SK-N-SH (cell line): ENCODE measurements at regions not wholly inside any gene's neighbourhood (a gene's known extent, or its start where the extent isn't known, plus 50 kb on each side); places are given as distances from the start of the nearest gene placed in this dataset.

ENCODE experiments used
- CTCF ChIA-PET: fragments of 300-600, 350-600 bp; formaldehyde crosslinking; extraction: SDS; loops from one replicate; lab custom pipeline; 2021; lab: Yijun Ruan, JAX
- POLR2A ChIA-PET: fragments of 350-600 bp; sonication (Branson Sonifier 250); formaldehyde crosslinking; extraction: SDS; loops from one replicate; lab custom pipeline; 2020; ENCODE audit warnings: antibody characterized with exemption, inconsistent platforms; lab: Yijun Ruan, JAX
- DNase-seq: peaks from one replicate; pipeline ENCODE4 v3.0.0; 2012
- H2AFZ ChIP-seq: fragments of 200-600 bp; sonication (generic); 2 replicates; pipeline ENCODE4 v1.8.1; 2016; ENCODE audit warnings: antibody characterized with exemption, mild to moderate bottlenecking, low read depth
- H3F3A ChIP-seq: fragments of 200-600 bp; sonication (generic); replicated peaks from 2 replicates; pipeline ENCODE3; 2016; ENCODE audit warnings: antibody characterized with exemption, mild to moderate bottlenecking; ENCODE audit not compliant: insufficient read depth
- H3K27ac ChIP-seq, 2 experiments: fragments of 200-500 bp in 1 of 2; fragments of 200-600 bp in 1 of 2; sonication (Bioruptor generic) in 1 of 2; sonication (generic), shearing (Covaris generic) in 1 of 2; 2 replicates each; pipeline versions ENCODE4 v1.5.1 to v1.6.1; 2014 to 2016; ENCODE audit warnings: low read depth in 2 of 2, inconsistent platforms in 1 of 2, low read length in 1 of 2, mild to moderate bottlenecking in 1 of 2, mixed read lengths in 1 of 2
- H3K27me3 ChIP-seq: fragments of 200-600 bp; sonication (generic), shearing (Covaris generic); 2 replicates; pipeline ENCODE4 v1.6.1; 2016; ENCODE audit warnings: mixed run types; ENCODE audit not compliant: insufficient read depth
- H3K36me3 ChIP-seq, 2 experiments: fragments of 200-500 bp in 1 of 2; fragments of 200-600 bp in 1 of 2; sonication (Bioruptor generic) in 1 of 2; sonication (generic) in 1 of 2; replicated peaks in 1 of 2; 2 replicates each; pipeline versions ENCODE3 to v1.5.1; 2014 to 2016; ENCODE audit warnings: low read length in 1 of 2, mild to moderate bottlenecking in 1 of 2; ENCODE audit not compliant: insufficient read depth in 2 of 2, control insufficient read depth in 1 of 2
- H3K4me1 ChIP-seq, 2 experiments: fragments of 200-500 bp in 1 of 2; fragments of 200-600 bp in 1 of 2; sonication (Bioruptor generic) in 1 of 2; sonication (generic), shearing (Covaris generic) in 1 of 2; 2 replicates each; pipeline versions ENCODE4 v1.5.1 to v1.6.1; 2014 to 2016; ENCODE audit warnings: low read depth in 1 of 2, low read length in 1 of 2, mixed run types in 1 of 2; ENCODE audit not compliant: insufficient read depth in 2 of 2, control insufficient read depth in 1 of 2
- H3K4me2 ChIP-seq: fragments of 200-600 bp; sonication (generic), shearing (Covaris generic); 2 replicates; pipeline ENCODE4 v1.6.1; 2017; ENCODE audit warnings: mixed run types
- H3K4me3 ChIP-seq, 2 experiments: fragments of 200-500 bp in 1 of 2; fragments of 200-600 bp in 1 of 2; sonication (Bioruptor generic) in 1 of 2; sonication (generic), shearing (Covaris generic) in 1 of 2; 2 replicates each; pipeline versions ENCODE4 v1.5.1 to v1.8.1; 2014 to 2016; ENCODE audit warnings: low read depth in 2 of 2, inconsistent platforms in 1 of 2, low read length in 1 of 2, mild to moderate bottlenecking in 1 of 2, mixed read lengths in 1 of 2, moderate library complexity in 1 of 2
- H3K79me2 ChIP-seq: fragments of 200-600 bp; sonication (generic); 2 replicates; pipeline ENCODE4 v1.8.1; 2017; ENCODE audit warnings: mild to moderate bottlenecking; ENCODE audit not compliant: insufficient read depth
- H3K9ac ChIP-seq: fragments of 200-600 bp; sonication (generic); 2 replicates; pipeline ENCODE4 v1.6.1; 2017; ENCODE audit warnings: mixed run types
- H3K9me2 ChIP-seq: fragments of 200-600 bp; sonication (generic); 2 replicates; pipeline ENCODE4 v1.6.1; 2017; ENCODE audit warnings: mixed run types
- H3K9me3 ChIP-seq: fragments of 200-600 bp; sonication (generic); 2 replicates; pipeline ENCODE4 v1.6.1; 2017; ENCODE audit warnings: mixed run types, mild to moderate bottlenecking, moderate library complexity
- H4K20me1 ChIP-seq: fragments of 200-600 bp; sonication (generic); 2 replicates; pipeline ENCODE4 v1.6.1; 2017; ENCODE audit warnings: mild to moderate bottlenecking, mixed run types; ENCODE audit not compliant: insufficient read depth
- CHD2 ChIP-seq: fragments of 150-350 bp; IDR thresholded peaks from 2 replicates; pipeline ENCODE4 v1.6.1; 2018; ENCODE audit warnings: low read length; ENCODE audit not compliant: partially characterized antibody
- CTCF ChIP-seq: fragments of 200-600 bp; sonication (generic); IDR thresholded peaks from 2 replicates; pipeline ENCODE4 v1.6.1; 2017; ENCODE audit warnings: antibody characterized with exemption, mild to moderate bottlenecking, moderate library complexity
- ELF1 ChIP-seq: IDR thresholded peaks from 2 replicates; pipeline ENCODE4 v1.4.0; 2012
- GATA2 ChIP-seq: sonication (generic); formaldehyde crosslinking; IDR thresholded peaks from 2 replicates; pipeline ENCODE4 v1.5.0; 2020; ENCODE audit warnings: mild to moderate bottlenecking, missing genetic modification reagents
- MXI1 ChIP-seq: IDR thresholded peaks from 2 replicates; pipeline ENCODE4 v1.6.1; 2012; ENCODE audit warnings: mild to moderate bottlenecking, low read depth, low read length, improper control_type of control experiment
- RAD21 ChIP-seq: IDR thresholded peaks from 2 replicates; pipeline ENCODE4 v1.6.1; 2012; ENCODE audit warnings: mild to moderate bottlenecking, low read length
- RCOR1 ChIP-seq: fragments of 150-350 bp; IDR thresholded peaks from 2 replicates; pipeline ENCODE4 v1.6.1; 2017; ENCODE audit warnings: antibody characterized with exemption, low read length
- RXRA ChIP-seq: IDR thresholded peaks from 2 replicates; pipeline ENCODE4 v1.4.0; 2012; ENCODE audit warnings: low read depth, mild to moderate bottlenecking, borderline replicate concordance
- SIN3A ChIP-seq: IDR thresholded peaks from 2 replicates; pipeline ENCODE4 v1.6.1; 2012; ENCODE audit warnings: low read depth, mild to moderate bottlenecking, low read length, moderate library complexity, borderline replicate concordance
- SMC3 ChIP-seq: IDR thresholded peaks from 2 replicates; pipeline ENCODE4 v1.6.1; 2012; ENCODE audit warnings: low read depth, low read length, improper control_type of control experiment
- TAF1 ChIP-seq: IDR thresholded peaks from 2 replicates; pipeline ENCODE4 v1.6.1; 2012; ENCODE audit warnings: low read depth, mild to moderate bottlenecking, low read length, moderate library complexity, borderline replicate concordance
- WGBS: methylation state at CpG from one replicate; pipeline ENCODE4 v1.1.6; 2017; ENCODE audit warnings: low lambda C conversion rate; 5-methylcytosine and 5-hydroxymethylcytosine counted together

GRCh38 chr1:67528141-67528540 lies 97.9 kb upstream of the SERBP1 start:
- H3K79me2 ChIP-seq: no peaks in the 10 kb centered on the region
- H3K4me3 ChIP-seq: no peak overlapping the region
- TF ChIP-seq RXRA: no peak
- no peak for TF ChIP-seq SIN3A
- no peak for TF ChIP-seq MXI1
- no peak for TF ChIP-seq RCOR1
- TF ChIP-seq CHD2: no peak
- no peak for TF ChIP-seq TAF1
- ChIA-PET POLR2A (no interaction called here), CTCF (interaction anchor here (0.9 to 9.3 kb wide), 6 partner anchors 10 to 239 kb away, joined by 3 to 70 read pairs (median 4); no protein-coding TSS in a partner anchor)
- no peak overlapping the region for H3K4me2 ChIP-seq
- H3K27ac ChIP-seq: no peak overlapping the region
- H3K9me3 ChIP-seq: no peaks in the 10 kb centered on the region
- no peak overlapping the region for H2AFZ ChIP-seq
- no peaks in the 10 kb centered on the region for H3K9me2 ChIP-seq
- no peak overlapping the region for H3K9ac ChIP-seq
- DNase-seq: no peak
- peaks cover 5% of the 10 kb centered on the region for H3F3A ChIP-seq
- 86% methylated on average over 4 of the region's 4 CpGs for WGBS
- no peaks in the 10 kb centered on the region for H3K36me3 ChIP-seq
- no peaks in the 10 kb centered on the region for H3K27me3 ChIP-seq
- no peaks in the 10 kb centered on the region for H3K4me1 ChIP-seq
- H4K20me1 ChIP-seq: no peaks in the 10 kb centered on the region

GRCh38 chr1:67530071-67530470 lies 99.9 kb upstream of the SERBP1 start:
- Histone ChIP-seq H4K20me1 (no peaks in the 10 kb centered on the region), H3K9ac (no peak overlapping the region), H3K36me3 (no peaks in the 10 kb centered on the region), H3K79me2 (no peaks in the 10 kb centered on the region), H3K4me1 (no peaks in the 10 kb centered on the region), H3F3A (peaks cover 5% of the 10 kb centered on the region), H3K4me2 (no peak overlapping the region), H3K9me2 (no peaks in the 10 kb centered on the region), H3K27ac (no peak overlapping the region), H3K4me3 (no peak overlapping the region), H3K9me3 (no peaks in the 10 kb centered on the region), H2AFZ (no peak overlapping the region), H3K27me3 (no peaks in the 10 kb centered on the region)
- ChIA-PET POLR2A (no interaction called here), CTCF (interaction anchor here (1.1 to 9.3 kb wide), 2 partner anchors 23 to 231 kb away, joined by 3 to 70 read pairs; no protein-coding TSS in a partner anchor)
- no peak for TF ChIP-seq GATA2 (CRISPR knock-in tag)
- no peak for TF ChIP-seq MXI1
- DNase-seq: no peak

- no peak overlapping the region for H3K4me3 ChIP-seq
- H3K36me3 ChIP-seq: no peaks in the 10 kb centered on the region
- peak; percentile 70 for DNase-seq
- no peak overlapping the region for H3K4me2 ChIP-seq
- no peaks in the 10 kb centered on the region for H3K27me3 ChIP-seq
- ChIA-PET CTCF (interaction anchor here (0.6 to 10.6 kb wide), 28 partner anchors 12 to 575 kb away, joined by 3 to 284 read pairs (median 5); no protein-coding TSS in a partner anchor), POLR2A (no interaction called here)
- no peak overlapping the region; the same call in 1 of the 2 replicates for H2AFZ ChIP-seq
- no peak overlapping the region for H3K9ac ChIP-seq
- H3K79me2 ChIP-seq: no peaks in the 10 kb centered on the region
- peak; percentile 78 for TF ChIP-seq SMC3
- TF ChIP-seq RAD21: peak; percentile 87
- TF ChIP-seq ELF1: no peak
- peak; percentile 75 for TF ChIP-seq CTCF
- no peaks in the 10 kb centered on the region for H3K9me3 ChIP-seq
- no peaks in the 10 kb centered on the region; a peak in 1 of 4 replicates for H3K4me1 ChIP-seq
- no peaks in the 10 kb centered on the region for H4K20me1 ChIP-seq
- WGBS: 65% methylated on average over 7 of the region's 7 CpGs
- H3K9me2 ChIP-seq: no peaks in the 10 kb centered on the region
- peaks cover 5% of the 10 kb centered on the region for H3F3A ChIP-seq
- H3K27ac ChIP-seq: no peak overlapping the region
Observed at GRCh38 chr1:67532452-67533216, 102.4 kb upstream of the SERBP1 start.
